ENCODE measurements at regions not wholly inside any gene's neighbourhood (a gene's known extent, or its start where the extent isn't known, plus 50 kb on each side); places are given as distances from the start of the nearest gene placed in this dataset.
A peak's percentile ranks its signal among the peaks of the same experiment; 100 is the strongest.

DNA sequence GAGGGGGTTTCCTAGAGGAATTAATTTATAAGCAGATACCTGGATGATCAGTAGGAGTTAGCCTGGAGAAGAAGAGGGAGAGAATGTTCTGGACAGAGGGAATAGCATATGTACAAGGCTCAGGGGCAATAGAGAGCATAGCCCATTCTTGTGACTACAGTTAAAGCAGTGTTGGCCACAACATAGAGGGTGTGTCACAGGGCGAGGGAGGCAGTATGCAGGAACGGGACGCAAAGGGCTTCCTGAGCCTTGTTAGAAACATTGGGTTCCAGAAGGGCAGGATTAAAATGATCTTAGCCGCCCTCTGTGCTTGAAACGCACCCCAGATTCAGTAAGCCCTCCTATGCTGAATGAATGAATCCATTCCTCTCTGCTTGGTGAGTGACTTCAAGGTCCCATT, 142.2 kb upstream of the PWP1 start:
- no peaks in the 10 kb centered on the region for H3K27me3 Mint-ChIP-seq
- peaks cover 0 to 6% of the 10 kb centered on the region in 2 donors for H3K4me1 Mint-ChIP-seq (ENCODE audit: low read depth in 2 of 2)
- no peak overlapping the region for H3K4me3 Mint-ChIP-seq
- DNase-seq (ENCODE audit: low spot score) (no peak), ATAC-seq (no peak)
- no peak overlapping the region for H3K27ac Mint-ChIP-seq
- no peaks in the 10 kb centered on the region for H3K9me3 Mint-ChIP-seq
- H3K36me3 Mint-ChIP-seq: no peaks in the 10 kb centered on the region

DNA sequence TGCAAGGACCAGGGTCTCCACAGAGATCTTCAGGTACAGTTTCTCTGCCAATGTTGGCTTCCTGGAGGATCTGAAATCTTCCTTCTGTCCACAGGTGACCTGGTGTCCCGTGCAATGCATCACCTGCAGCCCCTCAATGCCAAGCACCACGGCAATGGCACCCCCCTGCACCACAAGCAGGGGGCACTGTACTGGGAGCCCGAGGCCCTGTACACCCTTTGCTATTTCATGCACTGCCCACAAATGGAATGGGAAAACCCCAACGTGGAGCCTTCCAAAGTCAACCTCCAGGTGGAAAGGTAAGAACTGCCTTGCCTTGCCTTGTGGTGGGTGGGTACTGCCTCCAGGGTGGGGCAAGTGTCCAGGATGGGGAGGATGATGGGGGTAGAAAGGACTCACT, 141.8 kb upstream of the PWP1 start:
- H3K9me3 Mint-ChIP-seq: no peaks in the 10 kb centered on the region
- DNase-seq (ENCODE audit: low spot score) (no peak), ATAC-seq (peak in 1 of 2 donors; percentile 28)
- H3K4me3 Mint-ChIP-seq: no peak overlapping the region
- no peak overlapping the region for H3K27ac Mint-ChIP-seq
- H3K4me1 Mint-ChIP-seq (ENCODE audit: low read depth in 2 of 2): peaks cover 0 to 6% of the 10 kb centered on the region in 2 donors
- no peaks in the 10 kb centered on the region for H3K36me3 Mint-ChIP-seq
- no peaks in the 10 kb centered on the region for H3K27me3 Mint-ChIP-seq

DNA sequence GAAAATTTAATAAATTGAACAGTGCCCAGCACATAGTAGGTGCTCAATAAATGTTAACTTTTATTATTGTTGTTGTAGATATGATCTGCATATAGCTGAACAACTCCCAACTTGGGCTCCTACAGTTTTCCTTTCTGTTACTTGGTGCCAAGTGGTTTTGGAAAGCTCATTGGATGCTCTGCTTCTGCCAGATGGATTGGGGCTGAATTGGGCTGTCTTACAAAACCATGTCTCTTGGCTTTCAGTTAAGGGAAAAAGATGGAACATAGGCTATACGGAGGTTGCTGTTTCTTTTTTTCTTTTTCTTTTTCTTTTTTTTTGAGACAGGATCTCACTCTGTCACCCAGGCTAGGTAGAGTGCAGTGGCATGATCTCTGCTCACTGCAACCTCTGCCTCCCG, 140.7 kb upstream of the PWP1 start:
- no peak overlapping the region for H3K4me3 Mint-ChIP-seq
- no peak for DNase-seq (ENCODE audit: low spot score)
- H3K36me3 Mint-ChIP-seq: no peaks in the 10 kb centered on the region
- no peak overlapping the region for H3K27ac Mint-ChIP-seq
- no peak for ATAC-seq
- H3K9me3 Mint-ChIP-seq: no peaks in the 10 kb centered on the region
- peaks cover 0 to 6% of the 10 kb centered on the region in 2 donors for H3K4me1 Mint-ChIP-seq (ENCODE audit: low read depth in 2 of 2)
- H3K27me3 Mint-ChIP-seq: no peaks in the 10 kb centered on the region

DNA sequence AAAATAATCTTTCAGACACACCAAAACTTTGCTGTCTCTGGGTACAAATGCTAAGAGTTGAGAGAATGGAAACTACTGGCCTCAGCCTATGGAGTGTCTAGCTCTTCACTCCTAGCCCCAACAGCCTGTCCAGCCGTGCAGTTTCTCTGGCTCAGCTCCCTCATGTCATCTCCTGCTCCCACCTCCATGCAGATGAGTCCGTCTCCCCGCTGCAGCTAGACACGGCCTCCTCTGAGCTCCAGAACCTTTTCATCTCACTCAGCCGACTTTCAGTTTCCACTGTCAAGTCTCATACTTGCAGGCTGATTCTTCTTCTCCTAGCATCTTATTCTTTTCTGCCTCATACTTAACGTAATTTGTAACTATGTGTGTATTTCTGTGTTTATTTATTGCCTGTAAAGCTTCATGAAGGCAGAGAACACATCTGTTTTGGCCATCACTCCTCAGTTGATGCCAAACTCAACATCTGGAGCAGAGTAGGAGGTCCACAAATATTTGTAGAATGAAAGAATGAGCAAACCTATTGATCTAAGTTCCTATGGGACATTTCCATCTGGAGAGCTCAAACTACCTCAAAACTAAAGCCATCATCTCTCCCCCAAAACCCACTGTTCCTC, 139.8 kb upstream of the PWP1 start:
- ATAC-seq: no peak
- no peaks in the 10 kb centered on the region for H3K9me3 Mint-ChIP-seq
- H3K27ac Mint-ChIP-seq: no peak overlapping the region
- no peak for DNase-seq (ENCODE audit: low spot score)
- H3K27me3 Mint-ChIP-seq: no peaks in the 10 kb centered on the region
- no peak overlapping the region for H3K4me3 Mint-ChIP-seq
- H3K4me1 Mint-ChIP-seq (ENCODE audit: low read depth in 2 of 2): peaks cover 0 to 6% of the 10 kb centered on the region in 2 donors
- H3K36me3 Mint-ChIP-seq: no peaks in the 10 kb centered on the region

DNA sequence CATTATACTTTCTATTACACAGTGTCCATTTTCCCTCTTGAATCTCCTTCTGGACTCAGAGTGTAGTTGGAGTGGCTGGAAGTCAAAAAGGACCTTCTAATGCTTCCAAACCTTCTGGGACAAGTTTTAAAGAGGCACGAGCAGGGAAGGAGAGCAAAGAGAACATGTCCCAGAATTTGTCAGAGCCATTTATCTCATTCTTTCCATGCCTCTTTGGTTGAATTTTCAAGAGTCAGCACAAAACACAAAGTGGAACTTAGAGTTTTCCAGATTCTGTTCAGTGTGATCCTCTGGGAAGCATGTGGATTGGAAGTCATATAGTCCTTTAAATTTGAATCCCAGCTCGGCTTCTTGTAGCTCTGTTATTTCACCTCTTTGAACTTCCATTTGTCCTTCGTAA, 138.2 kb upstream of the PWP1 start:
- H3K27me3 Mint-ChIP-seq: no peaks in the 10 kb centered on the region
- peaks cover 0 to 6% of the 10 kb centered on the region in 2 donors for H3K4me1 Mint-ChIP-seq (ENCODE audit: low read depth in 2 of 2)
- no peak overlapping the region for H3K4me3 Mint-ChIP-seq
- DNase-seq (ENCODE audit: low spot score): no peak
- H3K9me3 Mint-ChIP-seq: no peaks in the 10 kb centered on the region
- H3K27ac Mint-ChIP-seq: no peak overlapping the region
- ATAC-seq: no peak
- no peaks in the 10 kb centered on the region for H3K36me3 Mint-ChIP-seq

- Mint-ChIP-seq H3K9me3 (no peaks in the 10 kb centered on the region), H3K36me3 (no peaks in the 10 kb centered on the region), H3K4me1 (ENCODE audit: low read depth in 2 of 2) (peaks cover 0 to 6% of the 10 kb centered on the region in 2 donors), H3K27ac (no peak overlapping the region), H3K27me3 (no peaks in the 10 kb centered on the region), H3K4me3 (no peak overlapping the region)
- ATAC-seq: no peak
- DNase-seq (ENCODE audit: low spot score): no peak
Measured at GRCh38 chr12:107549651-107550480, 135.7 kb upstream of the PWP1 start.

DNA sequence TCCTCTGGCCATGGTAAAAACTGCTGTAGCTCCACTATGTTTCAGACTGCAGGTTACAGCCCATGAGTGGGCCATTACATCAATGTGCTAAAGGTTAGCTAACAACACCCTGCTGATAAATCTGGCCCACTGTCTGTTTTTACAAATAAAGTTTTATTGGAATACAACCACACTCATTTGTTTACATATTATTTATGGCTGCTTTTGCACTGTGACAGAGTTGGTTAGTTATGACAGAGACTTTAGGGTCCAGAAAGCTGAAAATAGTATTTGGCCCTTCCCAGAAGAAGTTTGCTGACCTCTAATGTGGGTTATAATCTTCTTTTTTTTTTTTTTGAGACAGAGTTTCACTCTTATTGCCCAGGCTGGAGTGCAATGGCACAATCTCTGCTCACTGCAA, 134.2 kb upstream of the PWP1 start:
- no peak for DNase-seq (ENCODE audit: low spot score)
- Mint-ChIP-seq H3K27ac (no peak overlapping the region), H3K4me3 (no peak overlapping the region), H3K4me1 (ENCODE audit: low read depth in 2 of 2) (peaks cover 0 to 3% of the 10 kb centered on the region in 2 donors), H3K36me3 (no peaks in the 10 kb centered on the region), H3K27me3 (no peaks in the 10 kb centered on the region), H3K9me3 (no peaks in the 10 kb centered on the region)
- no peak for ATAC-seq

GRCh38 chr12:107552263-107552662, 133.3 kb upstream of the PWP1 start:
- ATAC-seq: no peak

GRCh38 chr12:107553211-107553765, 132.3 kb upstream of the PWP1 start:
- Mint-ChIP-seq H3K36me3 (no peaks in the 10 kb centered on the region), H3K27ac (no peak overlapping the region), H3K27me3 (no peaks in the 10 kb centered on the region), H3K4me3 (no peak overlapping the region), H3K9me3 (no peaks in the 10 kb centered on the region), H3K4me1 (ENCODE audit: low read depth in 2 of 2) (no peaks in the 10 kb centered on the region)
- ATAC-seq (no peak), DNase-seq (ENCODE audit: low spot score) (no peak)

More at GRCh38 chr12:107552263-107552662, 133.3 kb upstream of the PWP1 start:
- peaks cover 0 to 1% of the 10 kb centered on the region in 2 donors for H3K4me1 Mint-ChIP-seq (ENCODE audit: low read depth in 2 of 2)
- H3K9me3 Mint-ChIP-seq: no peaks in the 10 kb centered on the region
- H3K4me3 Mint-ChIP-seq: no peak overlapping the region
- no peaks in the 10 kb centered on the region for H3K36me3 Mint-ChIP-seq
- no peak for DNase-seq (ENCODE audit: low spot score)
- H3K27me3 Mint-ChIP-seq: no peaks in the 10 kb centered on the region
- H3K27ac Mint-ChIP-seq: no peak overlapping the region

DNA sequence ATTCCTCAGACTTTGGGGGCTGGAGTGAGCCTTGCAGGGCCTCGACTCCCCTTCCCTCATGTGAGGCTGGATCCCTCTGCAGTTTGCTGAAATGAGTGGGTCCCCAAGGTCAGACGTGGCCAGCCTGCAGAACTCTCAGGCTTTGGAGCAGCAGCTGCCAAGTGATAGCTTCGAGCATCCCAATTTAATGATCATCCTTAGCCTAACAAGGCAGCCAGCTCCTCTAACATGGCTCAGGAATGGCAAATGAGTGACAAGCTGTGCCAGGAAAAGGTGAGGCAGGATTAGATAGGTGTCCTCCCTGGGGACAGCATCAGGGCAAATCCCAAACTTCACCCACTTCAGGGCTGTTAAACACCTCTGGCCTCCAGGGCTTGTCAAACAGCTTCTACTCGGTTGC, 130.7 kb upstream of the PWP1 start:
- Mint-ChIP-seq H3K27ac (no peak overlapping the region), H3K4me3 (no peak overlapping the region), H3K27me3 (no peaks in the 10 kb centered on the region), H3K4me1 (ENCODE audit: low read depth in 2 of 2) (no peaks in the 10 kb centered on the region), H3K9me3 (no peaks in the 10 kb centered on the region), H3K36me3 (no peaks in the 10 kb centered on the region)
- no peak for DNase-seq (ENCODE audit: low spot score)
- ATAC-seq: no peak

- no peak overlapping the region for H3K27ac Mint-ChIP-seq
- no peak overlapping the region for H3K4me3 Mint-ChIP-seq
- no peaks in the 10 kb centered on the region for H3K9me3 Mint-ChIP-seq
- no peaks in the 10 kb centered on the region for H3K36me3 Mint-ChIP-seq
- no peaks in the 10 kb centered on the region for H3K27me3 Mint-ChIP-seq
- H3K4me1 Mint-ChIP-seq (ENCODE audit: low read depth in 2 of 2): no peaks in the 10 kb centered on the region
- ATAC-seq (no peak), DNase-seq (ENCODE audit: low spot score) (no peak)
Measured at GRCh38 chr12:107557026-107557425, 128.6 kb upstream of the PWP1 start.

GRCh38 chr12:107557589-107558100, 128.0 kb upstream of the PWP1 start:
- Mint-ChIP-seq H3K27me3 (no peaks in the 10 kb centered on the region), H3K27ac (no peak overlapping the region), H3K4me3 (no peak overlapping the region), H3K4me1 (ENCODE audit: low read depth in 2 of 2) (no peaks in the 10 kb centered on the region), H3K36me3 (no peaks in the 10 kb centered on the region), H3K9me3 (no peaks in the 10 kb centered on the region)
- no peak for DNase-seq (ENCODE audit: low spot score)
- no peak for ATAC-seq

GRCh38 chr12:107558141-107558815, 127.3 kb upstream of the PWP1 start:
- peaks cover 0 to 1% of the 10 kb centered on the region in 2 donors for H3K4me1 Mint-ChIP-seq (ENCODE audit: low read depth in 2 of 2)

More at GRCh38 chr12:107558141-107558815, 127.3 kb upstream of the PWP1 start:
- Mint-ChIP-seq H3K27me3 (no peaks in the 10 kb centered on the region), H3K36me3 (no peaks in the 10 kb centered on the region), H3K4me3 (no peak overlapping the region), H3K9me3 (no peaks in the 10 kb centered on the region), H3K27ac (no peak overlapping the region)
- DNase-seq (ENCODE audit: low spot score) (no peak), ATAC-seq (no peak)
